ENCODE measurements at regions not wholly inside any gene's neighbourhood (a gene's known extent, or its start where the extent isn't known, plus 50 kb on each side); places are given as distances from the start of the nearest gene placed in this dataset.

DNA sequence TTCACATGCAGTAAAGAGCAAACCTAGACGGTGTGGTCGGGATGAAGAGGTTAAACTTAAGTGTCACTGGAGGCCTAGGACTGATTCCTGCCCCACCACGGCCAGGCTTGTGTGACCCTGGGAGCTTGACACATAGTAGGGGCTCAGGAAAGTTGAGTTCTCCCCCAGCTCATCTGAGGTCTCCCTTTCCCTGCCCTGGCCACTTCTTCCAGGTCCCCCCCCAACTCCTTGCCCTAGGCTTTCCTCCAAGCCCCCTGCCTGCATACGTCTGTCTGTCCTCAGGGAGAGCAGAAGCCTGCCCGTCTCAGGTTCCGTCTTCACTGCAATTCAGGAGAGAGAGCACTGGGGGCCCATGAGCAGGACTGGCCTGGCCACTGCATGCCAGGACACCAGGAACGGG, 225.8 kb downstream of the PTPRU start:
- no peaks in the 10 kb centered on the region for H3K36me3 Mint-ChIP-seq
- H3K27ac Mint-ChIP-seq = no peak overlapping the region
- peaks cover 7 to 12% of the 10 kb centered on the region in 2 donors for H3K27me3 Mint-ChIP-seq
- DNase-seq (no peak), ATAC-seq (replicated peaks) (no peak)
- H3K4me1 Mint-ChIP-seq = no peaks in the 10 kb centered on the region
- no peak overlapping the region for H3K4me3 Mint-ChIP-seq
- peaks cover 6 to 10% of the 10 kb centered on the region in 2 donors for H3K9me3 Mint-ChIP-seq

DNA sequence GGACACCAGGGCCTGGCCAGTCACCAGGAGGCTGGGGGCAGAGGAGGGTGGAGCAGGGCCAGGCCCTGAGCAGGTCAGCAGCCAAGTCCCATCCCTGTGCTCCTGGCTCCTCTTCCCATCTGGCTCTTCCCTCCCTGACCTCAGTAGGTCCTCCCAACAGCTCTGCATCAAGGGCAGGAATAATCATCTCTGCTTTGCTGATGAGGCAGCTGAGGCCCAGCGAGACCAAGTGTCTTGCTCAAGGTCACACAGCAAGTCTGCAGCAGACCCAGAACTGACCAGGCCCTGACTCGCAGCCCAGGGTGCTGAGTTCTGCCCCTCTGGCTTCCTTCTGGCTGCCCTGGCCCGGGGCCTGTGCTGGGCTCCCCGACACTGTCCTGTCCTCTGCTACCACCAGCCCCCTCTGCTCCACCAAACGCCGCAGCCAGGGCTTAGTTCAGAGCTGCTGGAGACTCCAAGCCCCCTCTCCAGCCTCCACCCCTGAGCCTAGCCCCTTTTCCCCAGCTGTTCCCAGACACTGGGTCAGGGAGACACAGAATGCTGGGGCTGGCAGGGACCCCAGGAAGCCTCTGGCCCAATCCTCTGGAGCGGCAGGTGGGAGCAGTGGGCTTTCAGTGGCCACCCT, 224.9 kb downstream of the PTPRU start:
- Mint-ChIP-seq H3K27ac (no peak overlapping the region), H3K36me3 (no peaks in the 10 kb centered on the region), H3K4me3 (no peak overlapping the region), H3K27me3 (peaks cover 5 to 12% of the 10 kb centered on the region in 2 donors), H3K4me1 (no peaks in the 10 kb centered on the region), H3K9me3 (peaks cover 9 to 16% of the 10 kb centered on the region in 2 donors)
- ATAC-seq (replicated peaks) (no peak), DNase-seq (no peak)

- Mint-ChIP-seq H3K27ac (no peak overlapping the region), H3K27me3 (peaks cover 5 to 12% of the 10 kb centered on the region in 2 donors), H3K4me3 (no peak overlapping the region), H3K36me3 (no peaks in the 10 kb centered on the region), H3K9me3 (peaks cover 9 to 16% of the 10 kb centered on the region in 2 donors), H3K4me1 (no peaks in the 10 kb centered on the region)
- no peak for DNase-seq
- ATAC-seq (replicated peaks) = no peak
These were observed 224.4 kb downstream of the PTPRU start for GRCh38 chr1:29460694-29461093.

- H3K27ac Mint-ChIP-seq = no peak overlapping the region
- H3K9me3 Mint-ChIP-seq = peaks cover 7 to 13% of the 10 kb centered on the region in 2 donors
- no peak overlapping the region for H3K4me3 Mint-ChIP-seq
- H3K4me1 Mint-ChIP-seq = no peaks in the 10 kb centered on the region
- no peak for ATAC-seq (replicated peaks)
- DNase-seq = no peak
- H3K36me3 Mint-ChIP-seq = no peaks in the 10 kb centered on the region
- H3K27me3 Mint-ChIP-seq = peaks cover 2 to 12% of the 10 kb centered on the region in 2 donors
These were observed 223.8 kb downstream of the PTPRU start for GRCh38 chr1:29460041-29460610.

DNA sequence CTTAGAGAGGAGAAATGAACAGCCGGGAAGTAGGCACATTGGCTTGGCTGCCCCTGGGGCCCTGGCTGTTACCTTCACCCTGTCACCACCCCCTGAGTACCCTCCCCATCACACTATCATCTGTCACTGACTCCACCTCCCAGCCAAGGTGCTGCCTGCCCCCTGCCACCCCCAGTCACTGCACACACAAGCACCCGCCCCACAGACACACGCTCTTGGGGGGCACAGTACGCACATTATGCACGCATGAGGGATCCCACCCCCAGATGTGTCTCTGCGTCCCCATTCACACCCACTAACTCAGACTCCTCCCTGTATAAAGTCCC, 223.3 kb downstream of the PTPRU start:
- H3K27me3 Mint-ChIP-seq = peaks cover 1 to 12% of the 10 kb centered on the region in 2 donors
- H3K4me3 Mint-ChIP-seq = no peak overlapping the region
- peaks cover 6 to 12% of the 10 kb centered on the region in 2 donors for H3K9me3 Mint-ChIP-seq

DNA sequence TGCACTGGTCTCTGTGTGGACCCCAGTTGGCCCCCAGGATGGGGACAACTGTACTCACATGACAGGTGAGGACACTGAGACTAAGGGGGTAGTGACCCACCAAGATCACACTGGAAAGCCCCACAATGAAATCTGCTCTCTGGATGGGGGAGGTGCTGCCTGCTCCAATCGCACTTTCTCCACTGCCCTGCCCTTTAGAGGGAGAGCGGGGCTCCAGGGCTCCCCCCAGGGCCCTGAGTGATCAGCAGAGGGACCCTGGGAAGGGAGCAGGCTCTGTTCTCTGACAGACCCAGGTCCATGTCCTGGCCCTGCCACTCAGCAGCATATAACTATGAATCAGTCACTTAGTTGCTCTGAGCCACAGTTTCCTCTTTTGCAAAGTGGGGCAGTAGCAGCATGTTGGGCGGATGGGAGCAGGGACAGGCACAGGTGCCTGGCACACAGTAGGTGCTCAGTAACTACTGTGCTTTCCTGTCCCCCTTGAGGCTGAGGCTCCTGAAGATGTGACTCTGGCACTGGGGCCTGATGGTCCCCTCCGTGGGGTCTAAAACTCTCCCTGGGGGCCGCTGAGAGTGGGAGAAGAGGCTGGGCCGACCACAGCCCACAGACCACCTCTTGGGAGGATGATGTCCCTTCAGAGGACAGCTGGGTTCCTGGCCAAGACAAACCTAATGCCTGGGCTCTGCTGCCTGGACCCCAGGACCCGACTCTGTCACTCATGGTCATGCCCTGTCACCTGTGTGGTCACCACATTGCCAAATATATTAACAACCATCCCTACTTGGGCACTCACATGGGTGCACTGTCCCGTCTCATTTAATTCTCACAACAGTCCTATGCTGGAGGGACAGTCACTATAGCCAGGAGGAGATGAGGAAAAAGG, 222.7 kb downstream of the PTPRU start:
- no peaks in the 10 kb centered on the region for H3K4me1 Mint-ChIP-seq
- H3K27ac Mint-ChIP-seq = no peak overlapping the region
- H3K4me3 Mint-ChIP-seq = no peak overlapping the region
- H3K36me3 Mint-ChIP-seq = no peaks in the 10 kb centered on the region
- H3K9me3 Mint-ChIP-seq = peaks cover 4 to 6% of the 10 kb centered on the region in 2 donors
- ATAC-seq (replicated peaks) (no peak), DNase-seq (no peak)
- peaks cover 7 to 17% of the 10 kb centered on the region in 2 donors for H3K27me3 Mint-ChIP-seq

More for the DNA sequence above, 223.3 kb downstream of the PTPRU start:
- Mint-ChIP-seq H3K27ac (no peak overlapping the region), H3K4me1 (no peaks in the 10 kb centered on the region), H3K36me3 (no peaks in the 10 kb centered on the region)
- no peak for DNase-seq
- ATAC-seq (replicated peaks) = no peak

DNA sequence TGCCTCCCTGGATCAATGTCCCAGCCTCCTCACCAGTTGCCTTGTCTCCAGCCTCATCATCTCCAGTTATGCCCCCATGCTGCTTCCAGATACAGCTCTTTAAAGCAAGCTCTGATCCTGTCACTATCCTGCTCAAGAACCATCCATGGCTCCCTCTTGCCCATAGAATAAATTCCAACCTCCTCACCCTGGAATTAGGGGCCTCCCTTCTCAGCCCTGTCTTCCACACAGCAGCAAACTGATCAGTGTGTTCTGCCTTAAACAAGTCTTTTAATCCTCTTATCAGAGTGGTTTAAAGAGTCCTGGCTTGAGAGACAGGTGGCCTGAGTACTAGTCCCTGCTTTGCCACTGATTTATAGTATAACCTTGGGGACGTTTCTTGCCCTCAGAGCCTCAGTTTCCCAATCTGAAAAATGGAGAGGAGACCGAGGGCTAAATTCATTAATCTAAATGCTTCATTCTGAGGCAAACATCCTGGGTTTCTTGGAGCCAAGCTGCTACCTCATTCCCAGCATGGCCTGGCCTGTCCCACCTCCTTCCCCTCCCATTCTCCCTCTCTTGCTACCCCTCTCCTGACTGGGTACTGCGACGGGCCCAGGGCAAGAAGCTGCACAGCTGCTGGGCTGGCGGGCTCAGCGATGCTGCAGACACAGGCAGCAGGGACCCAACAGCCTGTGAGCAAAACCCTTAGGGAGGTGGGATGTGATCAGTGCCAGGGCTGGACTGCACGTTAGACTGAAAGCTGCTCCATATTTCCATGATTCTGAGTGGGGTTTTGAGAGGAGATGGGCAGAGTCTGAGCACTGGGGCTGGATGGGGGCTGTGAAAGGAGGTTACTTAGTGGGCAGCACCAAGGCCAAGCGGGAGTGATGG, 221.4 kb downstream of the PTPRU start:
- Mint-ChIP-seq H3K4me3 (no peak overlapping the region), H3K4me1 (no peaks in the 10 kb centered on the region), H3K9me3 (peaks cover 4 to 6% of the 10 kb centered on the region in 2 donors), H3K27me3 (peaks cover 16 to 27% of the 10 kb centered on the region in 2 donors), H3K36me3 (no peaks in the 10 kb centered on the region), H3K27ac (no peak overlapping the region)
- DNase-seq (no peak), ATAC-seq (replicated peaks) (no peak)

DNA sequence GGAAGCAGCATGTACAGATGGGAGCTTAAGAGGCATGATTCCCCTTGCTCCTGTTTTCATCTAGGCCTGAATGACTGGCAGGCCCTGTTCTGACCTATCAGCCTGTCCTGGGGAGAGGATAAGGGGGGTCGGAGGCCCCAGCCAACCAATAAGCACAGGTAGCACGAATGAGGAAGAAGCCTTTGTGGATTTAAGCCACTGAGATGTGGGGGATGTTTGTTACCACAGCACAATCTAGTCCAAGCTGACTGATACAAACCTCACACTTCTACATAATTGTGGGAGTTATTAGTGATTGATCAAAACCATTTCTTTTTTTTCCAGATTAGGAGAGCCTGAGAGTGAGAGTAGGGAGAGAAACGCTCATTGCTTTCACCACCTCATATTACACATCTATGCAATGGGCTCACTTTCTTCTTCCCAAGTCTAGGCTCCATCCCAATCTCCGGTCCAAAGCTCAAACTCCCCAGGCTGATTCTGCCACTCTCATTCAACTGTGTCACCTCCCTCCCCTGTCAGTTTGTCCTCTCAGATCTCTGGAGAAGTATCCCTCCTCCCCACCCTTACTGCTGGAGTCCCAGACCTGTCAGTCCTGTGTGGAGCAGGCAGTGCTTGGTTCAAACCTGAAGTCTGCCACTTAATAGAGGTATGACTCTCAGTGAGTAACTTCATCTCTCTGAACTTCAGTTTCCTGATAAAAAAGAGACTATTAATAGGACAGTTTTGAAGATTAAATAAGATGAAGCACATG, 220.5 kb downstream of the PTPRU start:
- Mint-ChIP-seq H3K27ac (no peak overlapping the region), H3K4me1 (no peaks in the 10 kb centered on the region), H3K36me3 (no peaks in the 10 kb centered on the region), H3K4me3 (no peak overlapping the region), H3K27me3 (peaks cover 16 to 28% of the 10 kb centered on the region in 2 donors), H3K9me3 (peaks cover 4 to 6% of the 10 kb centered on the region in 2 donors)
- ATAC-seq (replicated peaks) (no peak), DNase-seq (no peak)

DNA sequence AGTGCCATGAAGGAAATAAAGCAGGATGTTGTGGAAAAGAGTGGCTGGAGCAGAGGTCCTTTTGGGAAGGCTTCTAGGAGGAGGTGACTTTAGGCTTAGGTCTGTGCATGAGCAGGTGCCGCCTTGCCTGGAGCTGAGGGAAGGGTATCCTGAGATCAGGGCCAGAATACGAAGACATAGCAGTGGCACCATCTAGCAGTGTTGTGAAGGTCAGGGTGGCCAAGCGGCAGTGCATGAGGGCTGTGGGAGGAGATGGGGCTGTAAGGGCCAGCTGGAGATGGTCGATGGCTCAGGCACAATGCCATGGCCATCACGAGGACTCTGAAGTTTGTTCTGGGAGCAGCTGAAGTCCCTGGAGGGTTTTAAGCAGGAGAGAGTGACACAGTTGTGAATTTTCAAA, 219.5 kb downstream of the PTPRU start:
- Mint-ChIP-seq H3K27me3 (peaks cover 16 to 28% of the 10 kb centered on the region in 2 donors), H3K27ac (no peak overlapping the region), H3K9me3 (peaks cover 4 to 6% of the 10 kb centered on the region in 2 donors), H3K36me3 (no peaks in the 10 kb centered on the region), H3K4me1 (no peaks in the 10 kb centered on the region), H3K4me3 (no peak overlapping the region)
- ATAC-seq (replicated peaks) (no peak), DNase-seq (no peak)

- Mint-ChIP-seq H3K27ac (no peak overlapping the region), H3K4me1 (no peaks in the 10 kb centered on the region), H3K9me3 (peaks cover 4 to 6% of the 10 kb centered on the region in 2 donors), H3K27me3 (peaks cover 16 to 22% of the 10 kb centered on the region in 2 donors), H3K36me3 (no peaks in the 10 kb centered on the region), H3K4me3 (no peak overlapping the region)
- ATAC-seq (replicated peaks) = no peak
- DNase-seq = no peak
These were observed 218.5 kb downstream of the PTPRU start for GRCh38 chr1:29454616-29455380.

DNA sequence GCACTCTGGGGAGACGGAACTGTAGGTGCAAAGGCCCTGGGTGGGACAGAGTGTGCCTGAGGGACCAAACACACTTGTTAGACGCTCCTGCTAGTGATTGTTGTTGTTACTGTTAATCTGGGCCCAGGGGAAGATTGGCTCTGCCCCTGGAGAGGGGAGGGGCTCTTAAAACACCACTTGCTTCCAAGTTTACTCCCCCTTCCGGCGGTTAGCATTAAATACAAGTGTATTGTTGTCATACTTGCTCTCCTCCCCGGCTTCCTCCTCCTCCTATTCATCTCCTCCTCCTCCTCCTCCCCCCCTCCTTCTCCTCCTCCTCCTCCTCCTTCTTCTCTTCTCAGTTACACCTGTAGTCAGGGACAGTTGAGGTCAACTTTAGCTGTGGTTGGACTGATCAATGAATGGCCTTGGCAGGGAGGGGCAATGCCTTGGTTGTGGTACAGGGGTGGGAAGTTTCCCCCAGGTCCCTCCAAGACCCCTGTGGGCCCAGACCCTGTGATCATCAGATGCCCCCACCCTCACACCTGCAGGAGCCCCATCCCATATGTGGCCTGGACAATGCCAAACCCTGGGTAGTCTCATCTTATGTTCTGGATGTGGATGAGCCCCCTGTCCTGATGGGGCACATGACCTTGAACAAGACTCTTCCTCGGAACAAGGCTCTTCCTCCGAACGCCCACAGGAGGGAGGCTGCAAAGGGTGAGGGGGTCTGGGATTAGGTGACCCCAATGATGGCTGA, 217.3 kb downstream of the PTPRU start:
- H3K9me3 Mint-ChIP-seq = peaks cover 4 to 6% of the 10 kb centered on the region in 2 donors
- peaks cover 16 to 20% of the 10 kb centered on the region in 2 donors for H3K27me3 Mint-ChIP-seq
- H3K4me1 Mint-ChIP-seq = no peaks in the 10 kb centered on the region
- no peaks in the 10 kb centered on the region for H3K36me3 Mint-ChIP-seq
- no peak for DNase-seq
- no peak for ATAC-seq (replicated peaks)
- no peak overlapping the region for H3K27ac Mint-ChIP-seq
- no peak overlapping the region for H3K4me3 Mint-ChIP-seq

DNA sequence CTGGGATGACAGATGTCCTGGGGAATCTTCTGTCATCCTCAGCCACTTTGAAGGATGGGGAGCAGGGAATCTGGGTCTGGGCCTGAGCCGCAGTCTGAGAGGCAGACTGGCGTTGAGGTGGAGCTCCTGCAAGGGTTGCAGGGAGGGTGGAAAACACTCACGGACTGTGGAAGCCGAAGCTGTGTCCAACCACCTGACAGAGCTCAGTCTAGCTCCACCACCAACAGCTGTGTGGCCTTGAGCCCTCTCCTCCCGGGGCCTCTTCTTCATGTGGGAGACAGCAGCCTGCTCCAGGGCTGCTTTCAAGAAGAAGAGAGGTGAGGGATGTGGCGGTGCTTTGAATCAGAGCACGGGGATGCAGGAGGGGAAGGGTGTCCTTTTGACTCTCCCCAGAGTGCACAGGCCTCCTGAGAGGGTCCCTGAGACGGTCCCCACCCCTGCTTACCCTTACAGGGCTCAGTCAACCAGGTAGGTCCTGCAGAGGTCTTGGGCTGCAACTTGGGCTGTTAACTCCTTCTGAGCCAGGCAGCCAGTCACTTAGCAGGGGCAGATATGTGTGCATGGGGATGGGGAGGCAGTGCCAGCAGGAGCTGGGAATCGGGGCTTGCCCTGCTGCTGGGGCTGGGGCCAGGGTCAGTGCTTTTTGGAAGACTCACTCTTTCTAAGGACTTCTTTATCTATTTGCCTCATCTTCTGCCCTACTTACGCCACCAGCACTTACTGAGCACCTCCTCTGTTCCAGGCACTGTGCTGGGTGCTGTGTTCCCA, 216.3 kb downstream of the PTPRU start:
- no peak overlapping the region for H3K27ac Mint-ChIP-seq
- DNase-seq (no peak), ATAC-seq (replicated peaks) (no peak)
- no peaks in the 10 kb centered on the region for H3K36me3 Mint-ChIP-seq
- no peak overlapping the region for H3K4me3 Mint-ChIP-seq
- H3K27me3 Mint-ChIP-seq = peaks cover 17 to 20% of the 10 kb centered on the region in 2 donors
- peaks cover 4 to 6% of the 10 kb centered on the region in 2 donors for H3K9me3 Mint-ChIP-seq
- H3K4me1 Mint-ChIP-seq = no peaks in the 10 kb centered on the region
